ENCODE measurements at regions not wholly inside any gene's neighbourhood (a gene's known extent, or its start where the extent isn't known, plus 50 kb on each side); places are given as distances from the start of the nearest gene placed in this dataset.

DNA sequence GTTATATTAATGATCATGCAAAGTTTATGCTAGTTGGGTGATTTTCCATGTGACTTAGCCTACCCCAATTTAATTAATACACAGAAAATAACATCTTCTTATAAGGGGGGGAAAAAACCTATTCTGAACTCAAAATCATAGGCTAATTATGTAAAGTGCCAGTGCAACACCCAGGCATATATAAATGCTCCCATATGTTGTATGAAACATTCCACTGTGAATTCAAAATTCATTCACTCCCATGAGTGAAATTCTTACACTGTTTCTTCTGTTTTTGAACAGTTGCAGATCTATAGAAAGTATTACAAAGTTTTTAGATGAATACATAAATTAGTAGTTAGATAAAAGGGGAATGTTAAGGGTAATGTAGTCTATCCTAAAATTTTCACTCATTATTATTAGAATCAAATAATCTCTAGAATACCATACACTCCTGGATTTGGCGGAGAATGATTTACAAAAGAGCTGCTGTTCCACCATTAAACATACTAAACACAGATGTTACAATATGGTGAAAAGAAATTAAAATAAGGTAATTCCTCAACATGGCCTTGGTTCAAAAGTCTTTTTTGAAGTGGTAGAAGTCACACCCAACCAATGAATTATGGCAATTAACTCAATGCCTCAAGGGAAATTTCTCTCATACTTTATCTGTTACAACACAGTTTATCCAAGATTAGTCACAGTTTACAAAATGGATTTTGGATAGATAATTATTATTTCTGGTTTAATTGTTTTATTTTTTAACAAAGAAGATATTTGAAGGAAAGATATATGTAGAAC, 454.1 kb upstream of the FLRT2 start:
- TF ChIP-seq EZH2phosphoT487 (IDR thresholded peaks at IDR 0.05; ENCODE audit: insufficient read depth, low read depth) (no peak), EZH2 (IDR thresholded peaks at IDR 0.05; ENCODE audit: insufficient read depth, poor library complexity, severe bottlenecking) (no peak)
